HG03135 (cell line): ENCODE measurements at regions not wholly inside any gene's neighbourhood (a gene's known extent, or its start where the extent isn't known, plus 50 kb on each side); places are given as distances from the start of the nearest gene placed in this dataset.

Experiments used
- ATAC-seq: cut with Tn5 transposase; IDR thresholded peaks from one replicate; pipeline ENCODE4 v1.9.1; 2021; ENCODE audit warnings: mild to moderate bottlenecking, moderate library complexity; ENCODE audit not compliant: unreplicated experiment

- ATAC-seq, result no peak
Observed at GRCh38 chr2:196383799-196384198, 212.4 kb upstream of the STK17B start.

- no peak for ATAC-seq
Observed at GRCh38 chr2:196384729-196385128, 213.4 kb upstream of the STK17B start.

GRCh38 chr2:196389670-196390069, 218.3 kb upstream of the STK17B start:
- no peak for ATAC-seq

DNA sequence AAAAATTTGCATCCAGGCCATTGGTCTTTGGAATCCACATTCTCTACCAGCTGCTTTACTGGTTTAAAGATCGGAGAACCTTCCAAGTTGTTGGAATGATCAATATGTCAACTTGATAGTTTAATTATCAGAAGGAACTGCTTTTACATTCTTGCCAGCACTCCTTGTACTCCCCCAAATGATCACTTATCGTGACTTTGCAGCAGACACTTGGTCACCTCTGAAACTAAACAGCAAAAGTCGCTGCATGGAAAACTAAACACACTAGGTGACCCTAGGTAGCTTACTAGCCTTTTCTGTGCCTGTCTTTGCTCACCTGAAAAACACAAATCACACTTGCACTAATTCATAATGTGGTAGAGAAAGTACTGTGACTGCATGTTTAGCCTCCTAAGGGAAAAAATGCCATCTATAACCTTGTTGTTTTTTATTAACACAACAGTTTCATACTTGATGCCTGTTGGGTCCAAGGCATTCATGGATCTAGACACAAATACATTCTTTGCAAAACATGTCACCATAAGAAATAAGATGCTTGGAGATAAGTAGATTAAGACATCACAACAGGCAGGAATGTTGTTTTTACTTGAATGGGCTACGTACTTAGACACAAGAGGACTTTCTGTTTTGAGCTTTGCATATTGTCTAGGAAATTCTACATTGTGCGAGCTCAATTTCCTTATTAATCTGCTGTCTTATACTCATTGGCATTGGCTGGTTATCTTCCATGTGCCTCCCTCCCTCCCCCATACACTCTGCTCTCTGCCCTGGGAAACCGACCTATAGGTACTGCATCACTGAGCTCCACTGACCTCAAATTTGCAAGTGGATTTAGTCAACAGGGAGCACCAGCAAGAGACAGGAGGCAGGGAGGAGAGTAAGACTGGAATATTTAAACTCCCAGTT, 219.1 kb upstream of the STK17B start:
- no peak for ATAC-seq

- no peak for ATAC-seq
Observed at GRCh38 chr2:196391149-196391479, 219.7 kb upstream of the STK17B start.

DNA sequence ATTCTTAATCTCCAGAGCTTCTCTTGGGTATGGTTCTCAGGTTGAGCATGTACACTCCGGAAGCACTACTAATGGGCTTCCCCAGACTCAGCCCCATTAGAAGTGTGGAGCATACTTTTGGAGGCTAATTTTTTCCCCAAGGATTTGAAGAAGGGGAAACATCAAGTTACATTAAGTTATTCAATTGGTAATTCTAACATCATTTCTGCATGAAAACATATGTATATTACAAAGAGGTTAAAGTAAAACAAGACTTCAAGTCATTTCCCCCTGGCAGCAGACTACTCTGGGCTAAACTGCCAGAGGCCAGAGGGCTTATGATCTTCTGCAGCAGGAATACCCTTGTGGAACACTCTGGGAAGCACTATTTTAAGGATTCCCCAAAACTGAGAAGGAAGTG, 227.7 kb upstream of the STK17B start:
- ATAC-seq, result no peak

GRCh38 chr2:196399722-196400691, 228.6 kb upstream of the STK17B start:
- ATAC-seq, result no peak

- no peak for ATAC-seq
Observed at GRCh38 chr2:196403471-196403870, 232.1 kb upstream of the STK17B start.

- no peak for ATAC-seq
Observed at GRCh38 chr2:196404276-196404675, 232.9 kb upstream of the STK17B start.

GRCh38 chr2:196407675-196408264, 231.7 kb upstream of the CCDC150 start:
- ATAC-seq, result no peak

- ATAC-seq, result no peak
Observed at GRCh38 chr2:196409376-196409775, 230.1 kb upstream of the CCDC150 start.

GRCh38 chr2:196410008-196410407, 229.5 kb upstream of the CCDC150 start:
- ATAC-seq, result no peak

DNA sequence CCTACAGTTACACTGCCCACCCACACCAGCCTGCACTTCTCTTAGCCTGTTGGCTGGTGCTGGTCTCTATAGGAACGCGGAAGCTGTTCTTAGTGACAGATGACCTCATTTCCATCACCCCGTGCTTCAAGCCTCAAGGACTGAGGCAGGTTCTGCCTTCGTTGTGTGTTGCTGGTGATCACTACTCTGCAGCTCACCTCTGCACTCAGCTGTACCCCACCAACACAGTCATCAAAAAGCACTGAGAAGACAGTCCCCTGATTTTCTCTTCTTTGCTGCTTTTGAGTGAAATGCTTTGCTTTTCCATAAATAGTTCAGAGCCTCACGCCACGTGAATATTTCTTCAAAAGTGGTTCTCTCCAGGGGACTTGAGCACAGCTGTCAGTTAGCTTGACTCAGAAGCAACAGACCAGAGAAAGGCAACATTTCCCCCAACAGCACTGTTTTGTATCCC, 225.7 kb upstream of the CCDC150 start:
- peak; percentile 87 for ATAC-seq

- ATAC-seq, result peak; percentile 46
Observed at GRCh38 chr2:196415384-196415783, 224.1 kb upstream of the CCDC150 start.

GRCh38 chr2:196420143-196420542, 219.4 kb upstream of the CCDC150 start:
- ATAC-seq, result no peak

DNA sequence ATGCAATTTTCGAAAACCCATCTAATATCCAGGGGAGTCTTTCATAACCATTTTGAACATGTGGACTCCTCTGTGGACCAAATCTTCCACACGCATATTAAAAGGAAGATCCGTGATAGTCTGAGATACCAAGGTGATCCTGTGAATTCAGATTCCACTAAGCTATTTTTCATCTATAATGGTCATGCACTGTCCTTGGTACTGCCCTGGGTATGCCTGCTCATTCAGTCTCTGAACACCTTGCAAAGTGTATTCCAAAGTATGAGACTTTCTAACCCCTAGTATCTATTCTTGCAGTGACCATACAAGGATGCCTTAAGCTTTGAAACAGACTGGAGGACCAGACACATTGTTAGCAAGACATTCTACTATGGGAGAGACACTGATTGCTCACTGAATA, 217.6 kb upstream of the CCDC150 start:
- no peak for ATAC-seq

DNA sequence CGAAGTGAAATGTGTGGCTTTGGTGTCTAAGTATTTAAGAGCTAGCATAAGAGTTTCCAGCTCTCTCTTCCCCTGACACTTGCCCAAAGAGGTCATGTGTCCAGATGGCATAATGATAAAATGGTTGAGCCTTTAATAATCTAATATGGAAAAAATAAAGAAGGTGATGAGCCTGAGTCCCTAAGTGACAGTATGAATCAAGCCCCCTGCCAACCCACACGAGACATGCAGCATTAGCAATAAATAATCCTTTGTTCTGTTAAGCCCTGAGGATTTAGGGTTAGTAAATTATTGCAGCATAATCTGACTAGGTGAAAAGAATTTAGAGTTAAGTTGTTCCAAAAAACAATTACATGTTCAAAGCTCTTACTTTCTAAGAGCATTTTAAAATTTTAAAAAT, 217.2 kb upstream of the CCDC150 start:
- ATAC-seq, result no peak

DNA sequence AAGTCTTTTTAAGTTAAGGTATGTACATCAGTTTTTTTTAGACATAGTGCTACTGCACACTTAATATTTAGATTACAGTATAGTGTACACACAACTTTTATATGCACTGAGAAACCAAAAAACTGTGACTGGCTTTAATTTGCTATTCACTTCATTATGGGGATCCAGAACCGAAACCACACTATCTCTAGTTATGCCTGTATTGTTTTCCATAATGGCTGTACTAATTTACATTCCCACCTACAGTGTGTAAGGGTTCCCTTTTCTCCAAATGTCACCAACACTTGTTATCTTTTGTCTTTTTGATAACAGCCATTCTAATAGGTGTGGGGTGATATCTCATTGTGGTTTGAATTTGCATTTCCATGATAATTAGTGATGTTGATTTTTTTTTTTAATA, 213.4 kb upstream of the CCDC150 start:
- ATAC-seq, result no peak

GRCh38 chr2:196427986-196428634, 211.4 kb upstream of the CCDC150 start:
- no peak for ATAC-seq

GRCh38 chr2:196431076-196431475, 208.4 kb upstream of the CCDC150 start:
- no peak for ATAC-seq

DNA sequence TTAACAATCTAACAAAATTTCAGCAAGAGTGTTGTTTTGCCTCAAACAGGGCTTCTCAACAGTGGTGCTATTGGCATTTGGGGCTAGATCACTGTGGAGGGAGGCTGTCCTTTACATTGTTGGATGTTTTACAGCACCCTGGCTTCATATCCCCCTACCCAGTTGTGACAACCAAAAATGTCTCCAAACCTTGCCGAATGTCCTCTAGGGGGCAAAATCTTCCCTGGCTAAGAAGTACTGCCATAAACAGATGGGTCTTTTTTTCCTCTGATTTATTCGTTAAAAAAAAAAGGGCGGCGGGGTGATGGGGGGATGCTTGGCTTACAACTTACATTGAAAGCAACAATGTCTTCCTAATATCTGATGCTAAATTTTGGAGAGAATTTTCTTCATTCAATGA, 207.6 kb upstream of the CCDC150 start:
- no peak for ATAC-seq
